ENCODE measurements at regions not wholly inside any gene's neighbourhood (a gene's known extent, or its start where the extent isn't known, plus 50 kb on each side); places are given as distances from the start of the nearest gene placed in this dataset.
"Not testable (repeated sequence)": the region's sequence is repeated elsewhere in the genome, so short reads cannot be mapped to it uniquely, and the experiment has no call there.

GRCh38 chr2:113838744-113839444, 51.0 kb upstream of the ACTR3 start:
- DNase-seq: no peak

- no peak for DNase-seq
Observed at GRCh38 chr2:113838277-113838676, 51.6 kb upstream of the ACTR3 start.

- no peak for DNase-seq
Observed at GRCh38 chr2:113834051-113834730, 55.7 kb upstream of the ACTR3 start.

GRCh38 chr2:113832795-113833290, 57.0 kb upstream of the ACTR3 start:
- DNase-seq: no peak

- no peak for DNase-seq
Observed at GRCh38 chr2:113831161-113831560, 58.7 kb upstream of the ACTR3 start.

GRCh38 chr2:113829761-113830160, 60.1 kb upstream of the ACTR3 start:
- DNase-seq: no peak

- no peak for DNase-seq
Observed at GRCh38 chr2:113829270-113829669, 60.6 kb upstream of the ACTR3 start.

- no peak for DNase-seq
Observed at GRCh38 chr2:113828049-113828742, 61.7 kb upstream of the ACTR3 start.

- no peak for DNase-seq
Observed at GRCh38 chr2:113827426-113827825, 62.5 kb upstream of the ACTR3 start.

GRCh38 chr2:113826346-113827285, 63.3 kb upstream of the ACTR3 start:
- no peak for DNase-seq

- DNase-seq: no peak
Observed at GRCh38 chr2:113823716-113824595, 65.9 kb upstream of the ACTR3 start.

- DNase-seq: no peak
Observed at GRCh38 chr2:113822087-113822815, 65.8 kb upstream of the SLC35F5 start.

- DNase-seq: peak; percentile 91
Observed at GRCh38 chr2:113818382-113818951, 62.0 kb upstream of the SLC35F5 start.

- DNase-seq: not testable (repeated sequence)
Observed at GRCh38 chr2:113813396-113813795, 57.0 kb upstream of the SLC35F5 start.

- no peak for DNase-seq
Observed at GRCh38 chr2:113812204-113812603, 55.8 kb upstream of the SLC35F5 start.

GRCh38 chr2:113809076-113809736, 52.8 kb upstream of the SLC35F5 start:
- no peak for DNase-seq

- no peak for DNase-seq
Observed at GRCh38 chr2:113807721-113808120, 51.3 kb upstream of the SLC35F5 start.

- DNase-seq: no peak
Observed at GRCh38 chr2:113806217-113806913, 49.9 kb upstream of the SLC35F5 start.

Data from fibroblast of skin of right quadriceps (primary cell).